ENCODE measurements at regions not wholly inside any gene's neighbourhood (a gene's known extent, or its start where the extent isn't known, plus 50 kb on each side); places are given as distances from the start of the nearest gene placed in this dataset.

DNA sequence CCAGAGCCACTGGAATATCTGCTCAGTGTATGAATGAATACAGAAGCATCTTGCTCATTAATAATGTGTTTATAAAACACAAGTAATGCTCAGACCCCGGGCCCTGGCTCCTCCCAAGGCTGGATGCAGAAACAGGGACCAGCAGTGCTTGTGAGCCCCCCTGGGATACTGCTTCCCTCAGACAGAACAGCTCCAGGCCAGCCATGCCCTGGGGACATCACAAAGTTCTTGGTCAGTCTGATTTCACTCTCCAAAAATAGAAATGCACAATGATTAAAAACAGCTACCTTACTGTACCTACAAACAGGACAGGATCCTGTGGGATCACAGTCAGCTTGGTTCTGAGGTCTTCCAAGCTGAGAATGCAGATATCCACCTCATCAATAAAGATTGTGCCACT lies 68.2 kb downstream of the ABCC12 start:
- TF ChIP-seq ZNF20 (CRISPR knock-in tag; IDR thresholded peaks at IDR 0.05): no peak
- TF ChIP-seq DPF2 (CRISPR knock-in tag; IDR thresholded peaks at IDR 0.05; ENCODE audit: borderline replicate concordance, low read depth): no peak
- TF ChIP-seq FOSL2 (CRISPR knock-in tag; IDR thresholded peaks at IDR 0.05): no peak
- TF ChIP-seq FOXK2 (IDR thresholded peaks at IDR 0.05): no peak
- TF ChIP-seq, protein P1, sequence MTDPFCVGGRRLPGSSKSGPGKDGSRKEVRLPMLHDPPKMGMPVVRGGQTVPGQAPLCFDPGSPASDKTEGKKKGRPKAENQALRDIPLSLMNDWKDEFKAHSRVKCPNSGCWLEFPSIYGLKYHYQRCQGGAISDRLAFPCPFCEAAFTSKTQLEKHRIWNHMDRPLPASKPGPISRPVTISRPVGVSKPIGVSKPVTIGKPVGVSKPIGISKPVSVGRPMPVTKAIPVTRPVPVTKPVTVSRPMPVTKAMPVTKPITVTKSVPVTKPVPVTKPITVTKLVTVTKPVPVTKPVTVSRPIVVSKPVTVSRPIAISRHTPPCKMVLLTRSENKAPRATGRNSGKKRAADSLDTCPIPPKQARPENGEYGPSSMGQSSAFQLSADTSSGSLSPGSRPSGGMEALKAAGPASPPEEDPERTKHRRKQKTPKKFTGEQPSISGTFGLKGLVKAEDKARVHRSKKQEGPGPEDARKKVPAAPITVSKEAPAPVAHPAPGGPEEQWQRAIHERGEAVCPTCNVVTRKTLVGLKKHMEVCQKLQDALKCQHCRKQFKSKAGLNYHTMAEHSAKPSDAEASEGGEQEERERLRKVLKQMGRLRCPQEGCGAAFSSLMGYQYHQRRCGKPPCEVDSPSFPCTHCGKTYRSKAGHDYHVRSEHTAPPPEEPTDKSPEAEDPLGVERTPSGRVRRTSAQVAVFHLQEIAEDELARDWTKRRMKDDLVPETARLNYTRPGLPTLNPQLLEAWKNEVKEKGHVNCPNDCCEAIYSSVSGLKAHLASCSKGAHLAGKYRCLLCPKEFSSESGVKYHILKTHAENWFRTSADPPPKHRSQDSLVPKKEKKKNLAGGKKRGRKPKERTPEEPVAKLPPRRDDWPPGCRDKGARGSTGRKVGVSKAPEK (CRISPR knock-in tag; IDR thresholded peaks at IDR 0.05; ENCODE audit: borderline replicate concordance): no peak
